ENCODE measurements at regions not wholly inside any gene's neighbourhood (a gene's known extent, or its start where the extent isn't known, plus 50 kb on each side); places are given as distances from the start of the nearest gene placed in this dataset.

DNA sequence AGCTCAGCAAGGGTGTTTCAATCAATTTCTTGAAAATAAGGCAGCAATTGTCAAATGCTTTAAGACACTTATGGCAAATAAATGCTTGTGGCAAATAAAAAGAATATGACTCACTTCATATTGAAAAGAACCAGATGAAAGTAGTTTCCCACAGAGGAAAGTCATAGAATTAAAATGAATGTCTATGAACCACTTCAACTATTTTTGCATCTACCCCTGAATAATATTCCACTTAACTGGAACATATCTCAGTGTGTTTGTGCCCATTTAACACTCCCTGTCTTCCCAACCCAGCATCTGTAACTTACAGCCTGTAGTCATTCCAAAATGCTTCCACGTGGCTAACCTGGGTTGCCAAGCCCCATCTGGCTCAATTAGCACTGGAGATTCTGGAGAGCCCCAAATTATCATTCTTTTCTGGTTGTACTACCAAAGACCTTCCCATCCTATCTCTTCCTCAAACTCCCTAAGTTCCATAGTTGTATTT, 84.7 kb downstream of the FEM1C start:
- TF ChIP-seq CTCF (IDR thresholded peaks at IDR 0.05) = no peak

- TF ChIP-seq CTCF (IDR thresholded peaks at IDR 0.05) = no peak
Observed at GRCh38 chr5:115458416-115458815, 86.2 kb downstream of the FEM1C start.

DNA sequence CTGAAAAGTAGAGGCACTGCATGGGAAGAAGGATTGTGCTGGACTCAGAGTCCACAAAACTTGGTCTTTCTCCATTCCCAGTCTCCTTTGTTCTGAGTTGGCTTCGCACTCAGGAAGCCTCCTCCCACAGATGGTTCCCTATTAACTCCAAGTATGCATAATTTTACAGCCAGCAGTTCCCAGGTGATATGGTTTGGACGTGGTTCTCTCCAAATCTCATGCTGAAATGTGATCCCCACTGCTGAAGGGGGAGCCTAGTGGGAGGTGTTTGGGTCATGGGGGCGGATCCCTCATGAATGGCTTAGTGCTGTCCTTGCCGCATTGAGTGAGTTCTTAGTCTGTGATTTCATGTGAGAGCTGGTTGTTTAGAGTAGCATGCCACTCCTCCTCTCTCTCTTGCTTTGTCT, 86.6 kb downstream of the FEM1C start:
- TF ChIP-seq CTCF (IDR thresholded peaks at IDR 0.05) = no peak

DNA sequence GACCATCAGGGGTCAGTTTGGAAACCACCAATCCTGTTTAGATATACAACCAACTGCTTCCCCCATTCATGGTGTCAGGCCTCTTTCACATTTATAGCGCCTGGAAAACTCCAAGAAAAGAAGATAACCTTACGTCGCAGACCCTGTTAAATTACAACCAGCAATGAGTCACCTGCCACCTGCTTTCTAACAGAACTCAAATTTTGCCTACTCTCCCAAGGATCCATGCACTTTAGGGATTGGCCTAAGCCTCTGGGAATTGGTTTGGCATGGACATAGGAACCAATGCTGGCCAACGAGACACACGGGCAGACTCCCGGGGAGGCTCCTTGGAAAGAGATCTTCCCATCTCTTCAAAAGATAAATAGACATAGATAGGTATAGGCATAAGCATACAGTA, 87.0 kb downstream of the FEM1C start:
- TF ChIP-seq CTCF (IDR thresholded peaks at IDR 0.05) = no peak

- no peak for TF ChIP-seq CTCF (IDR thresholded peaks at IDR 0.05)
Observed at GRCh38 chr5:115456539-115457040, 88.0 kb downstream of the FEM1C start.

DNA sequence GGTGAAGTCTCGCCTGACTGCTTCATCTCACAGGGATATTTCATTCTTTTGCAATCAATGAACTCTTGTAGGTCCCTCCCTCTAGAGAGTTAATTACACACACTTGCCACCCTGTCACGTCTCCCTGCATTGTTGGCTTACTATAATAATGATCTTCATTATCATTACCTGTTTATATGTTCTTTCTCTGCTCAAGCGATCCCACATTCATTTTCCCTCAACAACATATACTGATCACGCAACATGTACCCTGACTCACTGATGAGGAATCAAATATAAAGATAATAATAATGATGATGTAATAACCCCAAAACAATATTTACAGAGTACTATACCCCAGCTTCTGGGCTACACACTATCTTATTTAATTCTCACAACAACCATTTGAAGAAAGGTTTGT, 88.5 kb downstream of the FEM1C start:
- no peak for TF ChIP-seq CTCF (IDR thresholded peaks at IDR 0.05)

GRCh38 chr5:115455301-115455707, 89.3 kb downstream of the FEM1C start:
- TF ChIP-seq CTCF (IDR thresholded peaks at IDR 0.05) = no peak

Data from LNCAP (cell line).